H1 (cell line): ENCODE measurements at regions not wholly inside any gene's neighbourhood (a gene's known extent, or its start where the extent isn't known, plus 50 kb on each side); places are given as distances from the start of the nearest gene placed in this dataset.

Source experiments
- CHD7 ChIP-seq: fragments of 300-600 bp; sonication (generic); IDR thresholded peaks from 2 replicates; pipeline ENCODE4 v1.7.1; 2012; ENCODE audit warnings: low read length, moderate library complexity, mild to moderate bottlenecking, inconsistent platforms; ENCODE audit not compliant: insufficient replicate concordance
- CREB1 ChIP-seq: IDR thresholded peaks from 2 replicates; pipeline ENCODE4 v1.6.1; 2012; ENCODE audit warnings: inconsistent platforms
- JUND ChIP-seq: IDR thresholded peaks from 2 replicates; pipeline ENCODE4 v1.6.1; 2011; ENCODE audit warnings: mild to moderate bottlenecking, improper control_type of control experiment, low read length
- KDM5A ChIP-seq: fragments of 200-600 bp; IDR thresholded peaks from 2 replicates; pipeline ENCODE4 v1.7.1; 2012; ENCODE audit warnings: mild to moderate bottlenecking, low read length, inconsistent platforms, mixed read lengths
- SAP30 ChIP-seq: fragments of 300-600 bp; sonication (generic); IDR thresholded peaks from 2 replicates; pipeline ENCODE4 v1.7.1; 2012; ENCODE audit warnings: low read length, moderate library complexity, mild to moderate bottlenecking, inconsistent platforms; ENCODE audit not compliant: insufficient read depth, insufficient replicate concordance

GRCh38 chr1:244998717-244999346 is 134.5 kb upstream of the HNRNPU start (continued):
- TF ChIP-seq CHD7: no peak
- no peak for TF ChIP-seq JUND
- no peak for TF ChIP-seq KDM5A
- no peak for TF ChIP-seq CREB1
- no peak for TF ChIP-seq SAP30
- TF ChIP-seq, all 59 proteins: peak for 0
